Transverse colon (tissue), 4 donors: ENCODE measurements at regions not wholly inside any gene's neighbourhood (a gene's known extent, or its start where the extent isn't known, plus 50 kb on each side); places are given as distances from the start of the nearest gene placed in this dataset.

ENCODE experiments used
- POLR2A ChIP-seq: fragments of 450-650 bp; IDR thresholded peaks from one replicate; pipeline ENCODE4 v1.6.1; 2016; ENCODE audit warnings: antibody characterized with exemption, mild to moderate bottlenecking, moderate library complexity
- POLR2AphosphoS5 ChIP-seq, 3 donors: sonication (generic); formaldehyde crosslinking; IDR thresholded peaks; one replicate each; pipeline ENCODE4 v1.6.1; 2016; ENCODE audit warnings: antibody characterized with exemption in 3 of 3
- TF ChIP-seq, protein P1 (sequence below), 5 experiments: fragments of 200-600 bp in 3 of 5; fragments of 450-650 bp in 2 of 5; sonication (generic) in 3 of 5; IDR thresholded peaks; 1 replicate in 2 of 5; 2 replicates in 3 of 5; pipeline ENCODE4 v1.5.1; 2016 to 2017; ENCODE audit warnings: antibody characterized with exemption in 5 of 5, inconsistent platforms in 3 of 5, mild to moderate bottlenecking in 2 of 5, moderate library complexity in 1 of 5

DNA sequence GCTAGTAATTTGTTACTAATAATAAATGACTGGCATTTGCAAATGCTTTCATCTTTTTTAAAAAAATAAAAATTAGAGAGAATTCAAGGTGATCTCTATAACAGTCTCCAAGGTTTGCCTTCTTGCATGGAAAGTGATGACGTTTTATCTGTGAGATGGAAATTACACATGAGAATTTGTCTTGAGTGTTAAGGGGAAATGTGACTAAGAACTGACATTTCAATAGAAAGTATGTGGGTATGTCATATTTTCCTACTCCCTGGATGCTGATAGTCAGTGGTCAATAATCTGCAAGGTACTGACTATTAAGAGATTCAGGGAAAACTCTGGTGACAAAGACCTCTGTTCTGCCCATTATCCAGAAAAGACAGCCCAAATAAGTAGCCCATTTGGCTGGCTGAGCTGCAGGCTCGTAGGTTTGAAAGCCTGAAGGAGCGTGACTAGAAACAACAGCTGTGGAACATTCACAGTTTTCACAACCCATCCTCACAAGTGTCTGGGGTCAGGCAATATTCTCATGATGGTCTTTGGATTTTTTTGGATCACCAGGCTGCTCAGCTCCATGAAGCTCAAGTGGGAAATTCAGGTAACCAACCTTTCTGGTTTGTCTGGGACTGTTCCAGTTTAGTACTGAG is 49.7 kb upstream of the WSCD1 start:
- TF ChIP-seq, protein P1, sequence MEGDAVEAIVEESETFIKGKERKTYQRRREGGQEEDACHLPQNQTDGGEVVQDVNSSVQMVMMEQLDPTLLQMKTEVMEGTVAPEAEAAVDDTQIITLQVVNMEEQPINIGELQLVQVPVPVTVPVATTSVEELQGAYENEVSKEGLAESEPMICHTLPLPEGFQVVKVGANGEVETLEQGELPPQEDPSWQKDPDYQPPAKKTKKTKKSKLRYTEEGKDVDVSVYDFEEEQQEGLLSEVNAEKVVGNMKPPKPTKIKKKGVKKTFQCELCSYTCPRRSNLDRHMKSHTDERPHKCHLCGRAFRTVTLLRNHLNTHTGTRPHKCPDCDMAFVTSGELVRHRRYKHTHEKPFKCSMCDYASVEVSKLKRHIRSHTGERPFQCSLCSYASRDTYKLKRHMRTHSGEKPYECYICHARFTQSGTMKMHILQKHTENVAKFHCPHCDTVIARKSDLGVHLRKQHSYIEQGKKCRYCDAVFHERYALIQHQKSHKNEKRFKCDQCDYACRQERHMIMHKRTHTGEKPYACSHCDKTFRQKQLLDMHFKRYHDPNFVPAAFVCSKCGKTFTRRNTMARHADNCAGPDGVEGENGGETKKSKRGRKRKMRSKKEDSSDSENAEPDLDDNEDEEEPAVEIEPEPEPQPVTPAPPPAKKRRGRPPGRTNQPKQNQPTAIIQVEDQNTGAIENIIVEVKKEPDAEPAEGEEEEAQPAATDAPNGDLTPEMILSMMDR (IDR thresholded peaks at IDR 0.05) = no peak
- TF ChIP-seq POLR2AphosphoS5 (IDR thresholded peaks at IDR 0.05) (no peak), POLR2A (no peak)
